Dendritic cell treated with granulocyte-macrophage colony-stimulating factor and Interleukin-4, amounts not matched to agents 40 ng/mL and 50 ng/mL, for 4 days (primary cell): ENCODE measurements at regions not wholly inside any gene's neighbourhood (a gene's known extent, or its start where the extent isn't known, plus 50 kb on each side); places are given as distances from the start of the nearest gene placed in this dataset.

ENCODE experiments used
- H3K27ac Mint-ChIP-seq: one replicate; pipeline ENCODE4 v1.8.0; 2022; ENCODE audit warnings: mild to moderate bottlenecking, mixed read lengths
- H3K27me3 Mint-ChIP-seq: one replicate; pipeline ENCODE4 v1.8.0; 2022; ENCODE audit warnings: mild to moderate bottlenecking, mixed read lengths
- H3K36me3 Mint-ChIP-seq: one replicate; pipeline ENCODE4 v1.8.0; 2022; ENCODE audit warnings: low read depth, mixed read lengths
- H3K4me1 Mint-ChIP-seq: one replicate; pipeline ENCODE4 v1.8.0; 2022; ENCODE audit warnings: low read depth, mixed read lengths
- H3K4me3 Mint-ChIP-seq: one replicate; pipeline ENCODE4 v1.8.0; 2022; ENCODE audit warnings: mild to moderate bottlenecking, moderate library complexity, mixed read lengths
- H3K9me3 Mint-ChIP-seq: one replicate; pipeline ENCODE4 v1.8.0; 2022; ENCODE audit warnings: mixed read lengths
- intact Hi-C: fragments of 100-400 bp; cut with micrococcal nuclease; formaldehyde crosslinking; loops from one replicate; pipeline ENCODE4 v1.15.0; 2022

DNA sequence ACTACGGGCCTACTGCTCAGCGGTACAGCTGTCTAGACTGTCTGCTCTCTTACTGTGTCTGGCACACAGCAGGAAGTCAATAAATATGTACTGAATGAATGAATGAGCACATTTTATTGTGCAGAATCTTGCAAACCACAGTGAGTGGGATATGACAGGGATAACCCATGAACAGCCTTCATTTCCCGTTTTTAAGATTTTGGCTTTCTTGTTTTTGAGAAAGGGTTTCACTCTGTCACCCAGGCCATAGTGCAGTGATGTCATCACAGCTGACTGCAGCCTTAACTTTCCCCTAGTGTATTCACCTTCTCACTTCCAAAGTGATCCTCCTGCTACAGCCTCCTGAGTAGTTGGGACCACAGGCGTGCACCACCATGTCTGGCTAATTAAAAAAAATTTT lies 203.1 kb downstream of the AEBP2 start:
- peaks cover 15% of the 10 kb centered on the region for H3K9me3 Mint-ChIP-seq
- no peaks in the 10 kb centered on the region for H3K36me3 Mint-ChIP-seq
- intact Hi-C loops, result no loop called here
- no peaks in the 10 kb centered on the region for H3K27me3 Mint-ChIP-seq
- no peak overlapping the region for H3K27ac Mint-ChIP-seq
- no peak overlapping the region for H3K4me3 Mint-ChIP-seq
- no peaks in the 10 kb centered on the region for H3K4me1 Mint-ChIP-seq

- Mint-ChIP-seq H3K4me1 (peaks cover 6% of the 10 kb centered on the region), H3K27ac (no peak overlapping the region), H3K36me3 (no peaks in the 10 kb centered on the region), H3K4me3 (no peak overlapping the region), H3K9me3 (peaks cover 26% of the 10 kb centered on the region), H3K27me3 (no peaks in the 10 kb centered on the region)
- intact Hi-C loops, result no loop called here
Observed at GRCh38 chr12:19643635-19644034, 204.3 kb downstream of the AEBP2 start.

DNA sequence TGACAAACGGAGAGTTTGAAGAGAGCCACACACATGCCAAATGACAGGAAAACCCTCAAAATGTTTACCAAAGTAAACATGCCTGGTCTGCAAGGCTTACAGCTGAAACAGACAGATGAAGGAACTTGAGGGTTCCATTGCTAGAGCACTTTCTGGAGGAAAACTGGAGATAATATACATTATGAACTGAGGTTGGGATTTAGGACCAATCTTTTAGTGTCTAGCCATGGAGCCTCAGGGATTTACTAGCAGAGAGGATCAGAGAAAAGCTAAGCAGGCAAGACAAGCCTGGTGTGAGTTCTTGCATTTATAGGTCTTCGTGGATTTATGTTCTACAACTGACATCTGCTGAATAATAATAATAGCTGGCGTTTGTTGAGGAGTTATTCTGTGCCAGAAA lies 205.3 kb downstream of the AEBP2 start:
- Mint-ChIP-seq H3K36me3 (no peaks in the 10 kb centered on the region), H3K9me3 (peaks cover 26% of the 10 kb centered on the region), H3K27me3 (no peaks in the 10 kb centered on the region), H3K4me1 (peaks cover 6% of the 10 kb centered on the region), H3K4me3 (no peak overlapping the region), H3K27ac (no peak overlapping the region)
- intact Hi-C loops, result no loop called here

DNA sequence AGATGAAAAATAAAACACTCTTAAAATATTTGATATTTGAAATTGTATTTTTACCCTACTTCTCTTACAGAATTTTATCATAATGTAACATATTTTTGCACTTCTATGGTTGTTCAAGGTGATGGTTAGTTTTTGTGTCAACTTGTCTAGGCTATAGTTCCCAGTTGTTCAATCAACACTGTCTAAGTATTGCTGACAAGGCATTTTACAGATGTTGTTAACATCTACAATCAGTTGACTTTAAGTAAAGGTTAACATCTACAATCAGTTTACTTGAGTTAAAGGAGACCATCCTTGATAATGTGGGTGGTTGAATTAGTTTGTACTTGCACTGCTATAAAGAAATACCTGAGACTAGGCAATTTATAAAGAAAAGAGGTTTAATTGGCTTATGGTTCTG lies 206.5 kb downstream of the AEBP2 start:
- peaks cover 26% of the 10 kb centered on the region for H3K9me3 Mint-ChIP-seq
- no peak overlapping the region for H3K4me3 Mint-ChIP-seq

DNA sequence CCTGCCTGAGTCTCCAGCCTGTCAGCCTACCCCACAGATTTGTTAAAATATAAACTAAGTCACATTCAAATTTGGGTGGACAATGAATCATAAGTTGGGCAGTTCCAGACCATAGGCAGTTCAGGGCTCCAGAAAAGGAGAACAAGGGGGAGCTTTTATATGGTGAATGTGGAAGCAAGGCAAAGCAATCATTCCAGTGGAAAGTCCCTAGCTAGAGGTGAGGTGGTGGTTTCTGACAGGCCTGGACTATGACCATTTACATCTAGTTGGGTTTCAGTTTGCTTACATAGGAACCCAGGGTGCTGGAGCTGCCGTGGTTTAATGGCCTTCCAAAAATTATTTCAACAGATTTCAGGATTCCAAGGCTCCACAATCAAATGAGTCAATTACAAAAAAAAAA lies 207.3 kb downstream of the AEBP2 start:
- intact Hi-C loops, result no loop called here

More for the DNA sequence above, 206.5 kb downstream of the AEBP2 start:
- H3K27ac Mint-ChIP-seq, result no peak overlapping the region
- peaks cover 6% of the 10 kb centered on the region for H3K4me1 Mint-ChIP-seq
- intact Hi-C loops, result no loop called here
- no peaks in the 10 kb centered on the region for H3K27me3 Mint-ChIP-seq
- no peaks in the 10 kb centered on the region for H3K36me3 Mint-ChIP-seq

DNA sequence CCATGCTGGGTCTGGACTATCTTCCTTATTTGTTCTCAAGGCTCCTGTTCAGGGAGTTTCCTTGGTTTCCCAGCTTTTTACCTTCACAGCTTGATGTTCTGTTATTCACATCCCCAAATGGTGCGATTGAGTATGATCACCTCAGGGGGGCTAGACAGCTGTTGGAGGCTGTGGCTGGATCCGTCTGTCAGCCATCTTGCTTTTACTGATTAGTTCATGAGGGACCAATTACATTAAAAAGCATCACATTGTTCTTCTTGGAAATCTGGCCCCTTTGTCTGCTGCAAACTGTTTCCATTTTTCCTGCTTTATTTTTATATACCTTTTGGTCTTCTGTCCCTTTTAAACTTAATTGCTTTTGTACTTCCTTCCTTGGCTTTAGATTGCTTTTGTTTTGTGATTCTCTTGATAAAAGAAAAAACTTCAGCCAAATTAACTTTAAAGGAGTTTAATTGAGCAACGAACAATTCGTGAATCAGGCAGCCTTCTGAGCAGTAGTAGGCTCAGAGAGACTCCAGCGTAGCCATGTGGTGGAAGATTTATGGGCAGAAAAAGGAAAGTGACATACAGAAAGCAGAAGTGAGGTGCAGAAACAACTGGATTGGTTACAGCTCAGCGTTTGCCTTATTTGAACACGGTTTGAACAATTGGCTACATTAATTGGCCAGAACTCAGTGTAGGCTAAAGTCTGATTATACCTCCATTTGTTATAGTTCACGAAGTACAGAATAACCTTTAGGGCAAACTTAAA lies 208.7 kb downstream of the AEBP2 start:
- Mint-ChIP-seq H3K36me3 (no peaks in the 10 kb centered on the region), H3K27me3 (no peaks in the 10 kb centered on the region), H3K9me3 (peaks cover 26% of the 10 kb centered on the region), H3K4me3 (no peak overlapping the region), H3K27ac (no peak overlapping the region), H3K4me1 (peaks cover 6% of the 10 kb centered on the region)
- intact Hi-C loops, result no loop called here

More for the DNA sequence above, 207.3 kb downstream of the AEBP2 start:
- peaks cover 6% of the 10 kb centered on the region for H3K4me1 Mint-ChIP-seq
- no peak overlapping the region for H3K4me3 Mint-ChIP-seq
- no peaks in the 10 kb centered on the region for H3K36me3 Mint-ChIP-seq
- H3K27me3 Mint-ChIP-seq, result no peaks in the 10 kb centered on the region
- H3K27ac Mint-ChIP-seq, result no peak overlapping the region
- H3K9me3 Mint-ChIP-seq, result peaks cover 26% of the 10 kb centered on the region

- Mint-ChIP-seq H3K4me3 (no peak overlapping the region), H3K27me3 (no peaks in the 10 kb centered on the region), H3K9me3 (peaks cover 26% of the 10 kb centered on the region), H3K27ac (no peak overlapping the region), H3K4me1 (peaks cover 6% of the 10 kb centered on the region), H3K36me3 (no peaks in the 10 kb centered on the region)
- intact Hi-C loops, result no loop called here
Observed at GRCh38 chr12:19648591-19648990, 209.3 kb downstream of the AEBP2 start.

- Mint-ChIP-seq H3K9me3 (peaks cover 10% of the 10 kb centered on the region), H3K36me3 (no peaks in the 10 kb centered on the region), H3K27ac (no peak overlapping the region), H3K27me3 (no peaks in the 10 kb centered on the region), H3K4me1 (peaks cover 6% of the 10 kb centered on the region), H3K4me3 (no peak overlapping the region)
- intact Hi-C loops, result no loop called here
Observed at GRCh38 chr12:19652386-19652785, 213.1 kb downstream of the AEBP2 start.

DNA sequence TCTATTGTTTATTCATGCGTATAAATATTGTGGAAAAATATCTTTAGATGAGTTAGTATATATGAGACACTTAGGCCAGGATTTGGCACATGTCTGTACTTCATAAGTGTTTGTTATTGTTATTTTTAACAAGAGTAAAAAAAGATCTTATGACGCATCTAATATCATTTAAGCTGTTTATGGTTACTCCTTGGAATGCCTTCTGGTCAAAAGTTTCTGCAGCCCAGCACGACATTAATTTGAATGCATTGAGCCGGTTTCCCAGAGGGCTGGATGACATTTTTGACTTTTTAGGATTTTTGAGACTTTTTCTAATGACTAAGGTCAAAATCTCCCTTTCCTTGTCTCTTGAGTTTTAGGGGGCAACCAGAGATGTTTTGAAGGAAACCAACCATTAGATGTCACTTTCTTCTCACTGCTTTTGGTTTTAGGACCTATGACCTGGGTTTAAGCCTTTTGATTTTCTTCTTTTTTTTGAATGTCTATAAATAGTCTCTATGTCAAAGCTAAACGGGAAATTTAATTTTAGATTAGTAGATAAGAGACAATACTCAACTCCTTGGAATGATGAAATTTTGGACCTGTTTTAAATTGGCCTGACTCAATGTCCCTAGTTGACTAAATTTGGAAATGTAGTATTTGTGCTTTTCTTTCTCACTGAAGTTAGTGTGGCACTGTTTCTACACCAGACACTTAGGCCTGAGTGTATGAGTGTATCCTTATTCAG lies 215.5 kb downstream of the AEBP2 start:
- intact Hi-C loops, result no loop called here
- Mint-ChIP-seq H3K27me3 (no peaks in the 10 kb centered on the region), H3K4me3 (no peak overlapping the region), H3K9me3 (no peaks in the 10 kb centered on the region), H3K36me3 (no peaks in the 10 kb centered on the region), H3K4me1 (no peaks in the 10 kb centered on the region), H3K27ac (no peak overlapping the region)

DNA sequence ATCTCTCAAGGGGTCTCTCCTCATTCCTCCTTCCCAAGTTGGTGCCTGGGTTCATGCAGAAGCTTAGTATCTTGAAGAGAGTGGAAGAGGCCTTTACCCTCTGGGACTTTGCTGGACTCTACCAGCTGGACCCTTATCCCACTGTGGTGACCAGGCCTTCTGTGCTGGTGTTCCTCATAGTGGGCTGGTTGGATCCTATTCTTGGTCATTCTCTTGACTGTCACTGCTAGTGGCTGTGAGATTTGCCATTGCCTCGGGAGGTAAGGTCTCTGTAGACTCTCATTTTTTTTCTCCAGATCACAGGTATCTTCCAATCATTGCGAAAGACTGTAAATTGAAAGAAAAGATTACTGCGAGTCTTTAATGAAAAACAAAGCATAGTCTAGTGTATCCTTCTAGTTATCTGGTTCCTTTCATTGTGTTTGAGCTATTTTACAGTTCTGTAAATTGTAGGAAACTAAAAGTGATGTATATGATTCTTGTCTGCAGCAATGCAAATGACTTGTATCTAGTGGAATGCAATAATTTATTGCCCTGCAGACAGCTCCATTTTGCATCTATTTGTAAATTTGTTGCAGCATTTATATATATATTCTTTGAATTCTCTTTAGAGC lies 217.9 kb downstream of the AEBP2 start:
- Mint-ChIP-seq H3K9me3 (peaks cover 9% of the 10 kb centered on the region), H3K36me3 (no peaks in the 10 kb centered on the region), H3K4me1 (no peaks in the 10 kb centered on the region), H3K4me3 (no peak overlapping the region), H3K27me3 (no peaks in the 10 kb centered on the region), H3K27ac (no peak overlapping the region)
- intact Hi-C loops, result no loop called here

DNA sequence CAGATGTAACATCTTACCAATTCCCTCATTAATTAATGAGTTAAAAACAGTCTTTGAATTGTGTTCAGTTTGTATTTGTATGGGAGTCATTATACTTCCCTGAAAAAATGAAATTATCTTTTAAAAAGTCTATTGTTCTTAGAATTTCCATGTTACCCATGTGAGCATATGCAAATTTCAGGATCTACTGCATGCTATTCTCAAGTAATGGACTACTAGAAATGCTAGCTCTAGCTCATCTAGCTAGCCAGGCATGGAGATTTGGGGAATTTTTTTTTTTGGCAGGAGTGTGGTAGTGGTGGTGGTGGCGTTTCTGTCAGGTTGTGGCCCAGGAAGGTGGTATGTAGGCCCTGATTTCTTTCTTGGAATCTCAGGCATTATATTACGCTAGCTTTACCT lies 218.4 kb downstream of the AEBP2 start:
- no peak overlapping the region for H3K27ac Mint-ChIP-seq
- intact Hi-C loops, result no loop called here
- no peaks in the 10 kb centered on the region for H3K36me3 Mint-ChIP-seq
- no peaks in the 10 kb centered on the region for H3K4me1 Mint-ChIP-seq
- H3K27me3 Mint-ChIP-seq, result no peaks in the 10 kb centered on the region
- no peak overlapping the region for H3K4me3 Mint-ChIP-seq
- peaks cover 9% of the 10 kb centered on the region for H3K9me3 Mint-ChIP-seq

GRCh38 chr12:19659086-19659485 lies 219.8 kb downstream of the AEBP2 start:
- intact Hi-C loops, result no loop called here
- H3K9me3 Mint-ChIP-seq, result peaks cover 17% of the 10 kb centered on the region
- no peaks in the 10 kb centered on the region for H3K36me3 Mint-ChIP-seq
- H3K27me3 Mint-ChIP-seq, result no peaks in the 10 kb centered on the region
- H3K4me3 Mint-ChIP-seq, result no peak overlapping the region
- no peaks in the 10 kb centered on the region for H3K4me1 Mint-ChIP-seq
- H3K27ac Mint-ChIP-seq, result no peak overlapping the region

- Mint-ChIP-seq H3K27me3 (no peaks in the 10 kb centered on the region), H3K36me3 (no peaks in the 10 kb centered on the region), H3K4me3 (no peak overlapping the region), H3K4me1 (no peaks in the 10 kb centered on the region), H3K27ac (no peak overlapping the region), H3K9me3 (peaks cover 18% of the 10 kb centered on the region)
- intact Hi-C loops, result no loop called here
Observed at GRCh38 chr12:19659501-19659900, 220.2 kb downstream of the AEBP2 start.

DNA sequence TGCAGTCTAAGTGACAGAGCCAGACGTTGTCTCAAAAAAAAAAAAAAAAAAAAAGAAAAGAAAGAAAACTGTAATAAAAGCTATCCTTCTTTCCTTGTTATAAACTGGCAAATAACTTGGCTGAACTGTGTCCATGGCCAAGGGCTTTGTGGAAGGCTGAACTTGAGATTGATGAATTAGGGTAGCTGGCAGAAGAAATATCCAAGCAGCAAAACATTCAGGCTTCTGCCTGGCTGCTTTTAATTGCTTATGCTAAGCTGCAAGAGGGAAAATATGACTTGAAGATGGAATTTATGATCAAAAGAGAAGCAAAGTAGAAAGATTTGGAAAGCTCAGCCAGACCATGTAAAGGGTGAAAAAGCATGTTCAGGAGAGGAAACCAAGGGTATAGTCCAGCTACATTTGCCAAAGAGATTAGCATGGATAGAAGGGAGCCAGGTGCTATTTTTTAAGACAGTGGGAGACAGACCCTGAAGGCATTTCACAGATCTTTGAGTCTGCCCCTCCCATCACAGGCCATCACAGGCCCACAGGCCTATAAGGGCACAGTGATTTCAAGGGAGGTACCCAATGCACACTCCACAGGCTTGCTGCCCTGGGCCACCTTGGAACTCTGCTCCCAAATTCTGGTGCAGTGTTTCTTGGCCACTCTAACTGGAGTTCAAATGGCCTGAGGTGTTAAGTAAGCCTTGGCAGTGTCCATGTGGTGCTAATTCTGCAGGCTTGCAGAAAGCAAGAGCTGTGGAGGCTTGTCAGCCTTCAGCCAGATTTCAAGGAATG lies 226.0 kb downstream of the AEBP2 start:
- intact Hi-C loops, result no loop called here
- Mint-ChIP-seq H3K36me3 (no peaks in the 10 kb centered on the region), H3K9me3 (peaks cover 18% of the 10 kb centered on the region), H3K27me3 (no peaks in the 10 kb centered on the region), H3K27ac (no peak overlapping the region), H3K4me1 (no peaks in the 10 kb centered on the region), H3K4me3 (no peak overlapping the region)
